Lung (tissue), 11 donors: ENCODE measurements at regions not wholly inside any gene's neighbourhood (a gene's known extent, or its start where the extent isn't known, plus 50 kb on each side); places are given as distances from the start of the nearest gene placed in this dataset.

Source experiments
- ATAC-seq: fragments of 200-7000 bp; cut with Tn5 transposase; one replicate; pipeline ENCODE4 v1.9.1; 2020; ENCODE audit warnings: moderate number of reproducible peaks; ENCODE audit not compliant: insufficient read depth, low FRiP score
- DNase-seq, 3 donors: peaks; one replicate each; pipeline ENCODE4 v3.0.0-alpha.2; 2013 to 2017
- H3K27ac ChIP-seq, 2 donors: one replicate each; pipeline ENCODE4 v1.5.1; 2013; ENCODE audit warnings: mild to moderate bottlenecking in 2 of 2, moderate library complexity in 2 of 2, control low read depth in 1 of 2, inconsistent platforms in 1 of 2, low read depth in 1 of 2, low read length in 1 of 2
- H3K27me3 ChIP-seq, 3 donors: one replicate each; pipeline ENCODE4 v1.5.1; 2013; ENCODE audit warnings: low read length in 2 of 3; ENCODE audit not compliant: control insufficient read depth in 3 of 3, insufficient read depth in 3 of 3
- H3K36me3 ChIP-seq, 4 donors: one replicate each; pipeline ENCODE4 v1.5.1; 2013; ENCODE audit warnings: low read length in 4 of 4, mild to moderate bottlenecking in 1 of 4, moderate library complexity in 1 of 4; ENCODE audit not compliant: control insufficient read depth in 4 of 4, insufficient read depth in 4 of 4
- H3K4me1 ChIP-seq, 5 donors: one replicate each; pipeline ENCODE4 v1.5.1; 2013; ENCODE audit warnings: low read length in 5 of 5, mild to moderate bottlenecking in 2 of 5, moderate library complexity in 1 of 5; ENCODE audit not compliant: control insufficient read depth in 5 of 5, insufficient read depth in 5 of 5
- H3K4me3 ChIP-seq: one replicate; pipeline ENCODE4 v1.5.1; 2013; ENCODE audit warnings: mild to moderate bottlenecking, control low read depth, moderate library complexity
- H3K9ac ChIP-seq, 2 donors: one replicate each; pipeline ENCODE4 v1.5.1; 2013; ENCODE audit warnings: low read length in 2 of 2, control low read depth in 1 of 2; ENCODE audit not compliant: insufficient read depth in 1 of 2
- H3K9me3 ChIP-seq, 4 donors: one replicate each; pipeline ENCODE4 v1.5.1; 2013; ENCODE audit warnings: low read length in 3 of 4, mild to moderate bottlenecking in 1 of 4, moderate library complexity in 1 of 4; ENCODE audit not compliant: control insufficient read depth in 4 of 4, insufficient read depth in 3 of 4
- CTCF ChIP-seq: IDR thresholded peaks from 2 replicates; pipeline ENCODE4 v1.5.1; 2012; ENCODE audit warnings: mild to moderate bottlenecking; ENCODE audit errors: control extremely low read depth, extremely low read depth
- WGBS, 2 donors: extraction: QIAGEN DNeasy Blood & Tissue Kit; methylation state at CpG; one replicate each; pipeline ENCODE4 v1.1.7; 2013; 5-methylcytosine and 5-hydroxymethylcytosine counted together
- donor health status: control.
- donor health status: control.
- donor health status: Bipolar disorder and iron deficiency.
- donor health status: healthy.
- donor health status: DM: yes; HTN: yes; CAD: no.

GRCh38 chr11:87548797-87549196 lies 511.1 kb downstream of the TMEM135 start:
- no peak for TF ChIP-seq CTCF

DNA sequence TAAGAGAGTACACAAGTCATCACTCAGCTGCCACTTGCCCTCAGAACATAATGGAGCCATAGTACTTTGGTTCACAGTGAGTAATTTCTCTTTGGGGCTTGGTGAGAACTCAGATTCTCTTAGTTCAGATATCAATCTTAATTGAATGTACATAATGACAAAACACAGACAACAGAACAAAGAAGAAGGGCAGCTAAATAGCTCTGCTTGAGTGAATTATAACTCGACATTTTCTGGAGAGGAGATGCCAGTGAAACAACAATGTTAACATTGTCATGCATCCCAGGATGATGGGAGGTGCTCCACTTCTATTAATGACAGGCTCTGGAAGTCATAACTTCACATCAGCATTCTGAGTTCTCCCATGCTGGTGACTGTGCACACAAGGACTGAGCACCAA lies 508.1 kb downstream of the TMEM135 start:
- TF ChIP-seq CTCF: no peak
- no peak overlapping the region for H3K27ac ChIP-seq
- H3K4me3 ChIP-seq: no peak overlapping the region
- 71 to 83% methylated on average over 1 of the region's 1 CpG for WGBS, 2 donors
- no peaks in the 10 kb centered on the region for H3K4me1 ChIP-seq
- peaks cover 0 to 9% (median 6%) of the 10 kb centered on the region in 4 donors for H3K9me3 ChIP-seq
- no peak overlapping the region for H3K9ac ChIP-seq
- no peaks in the 10 kb centered on the region for H3K36me3 ChIP-seq
- no peak for ATAC-seq
- no peaks in the 10 kb centered on the region for H3K27me3 ChIP-seq
- DNase-seq: no peak

More at GRCh38 chr11:87548797-87549196, 511.1 kb downstream of the TMEM135 start:
- Histone ChIP-seq H3K4me3 (no peak overlapping the region), H3K9ac (no peak overlapping the region), H3K27me3 (no peaks in the 10 kb centered on the region), H3K27ac (no peak overlapping the region), H3K4me1 (no peaks in the 10 kb centered on the region), H3K36me3 (no peaks in the 10 kb centered on the region), H3K9me3 (peaks cover 0 to 6% (median 3%) of the 10 kb centered on the region in 4 donors)
- DNase-seq: no peak
- WGBS, 2 donors: 92 to 97% methylated on average over 3 of the region's 3 CpGs
- ATAC-seq: no peak

DNA sequence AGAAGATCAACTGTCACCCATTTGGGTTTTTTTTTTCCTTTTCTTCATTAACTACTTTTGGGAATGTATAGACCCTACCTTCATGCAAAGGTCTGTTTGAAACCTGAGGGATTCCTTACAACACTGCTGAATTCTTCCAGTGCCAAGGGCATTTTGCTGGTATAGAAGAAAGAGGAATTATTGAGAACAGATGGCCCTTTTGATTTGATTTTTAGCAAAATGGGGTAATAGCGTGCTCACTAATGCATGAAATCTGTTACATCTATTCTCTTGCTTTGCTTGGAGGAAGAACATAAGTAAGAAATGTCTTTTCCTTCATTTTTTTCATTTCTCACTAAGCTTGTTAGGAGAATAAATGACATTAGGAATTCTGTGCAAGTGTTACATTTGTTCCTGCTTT lies 501.9 kb downstream of the TMEM135 start:
- TF ChIP-seq CTCF: no peak
- whole genome bisulfite sequencing, 2 donors: 80 to 95% methylated on average over 1 of the region's 1 CpG
- no peaks in the 10 kb centered on the region for H3K27me3 ChIP-seq
- H3K9ac ChIP-seq: no peak overlapping the region
- ATAC-seq (no peak), DNase-seq (no peak)
- H3K9me3 ChIP-seq: peaks cover 0 to 5% (median 2%) of the 10 kb centered on the region in 4 donors
- H3K36me3 ChIP-seq: no peaks in the 10 kb centered on the region
- no peak overlapping the region for H3K27ac ChIP-seq
- H3K4me1 ChIP-seq: no peaks in the 10 kb centered on the region
- no peak overlapping the region for H3K4me3 ChIP-seq

DNA sequence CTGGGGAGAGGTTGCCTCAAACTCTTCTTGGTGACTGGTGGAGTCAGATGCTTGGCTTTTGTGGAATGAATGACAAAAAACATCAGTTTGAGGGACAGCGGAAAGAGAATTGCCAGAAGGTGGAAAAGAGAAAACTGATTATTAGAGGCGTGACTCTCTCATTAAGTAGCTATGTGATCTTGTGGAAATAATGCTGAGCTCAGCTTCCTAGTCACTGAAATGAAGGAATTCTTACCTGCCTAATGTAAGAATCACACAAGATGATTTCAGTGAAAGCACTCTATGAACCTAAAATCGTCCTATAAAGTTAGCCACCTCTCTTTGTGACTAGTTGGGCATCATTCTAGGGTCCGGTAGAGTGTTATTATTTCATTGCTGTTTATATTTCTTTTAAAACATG lies 498.8 kb downstream of the TMEM135 start:
- Histone ChIP-seq H3K27me3 (no peaks in the 10 kb centered on the region), H3K4me1 (no peaks in the 10 kb centered on the region), H3K9ac (no peak overlapping the region), H3K36me3 (no peaks in the 10 kb centered on the region), H3K9me3 (no peaks in the 10 kb centered on the region), H3K27ac (no peak overlapping the region), H3K4me3 (no peak overlapping the region)
- no peak for TF ChIP-seq CTCF
- DNase-seq: no peak
- no peak for ATAC-seq
- WGBS, 2 donors: 77 to 89% methylated on average over 4 of the region's 4 CpGs
